Trophoblast cell (in vitro differentiated cells and primary cell): ENCODE measurements at regions not wholly inside any gene's neighbourhood (a gene's known extent, or its start where the extent isn't known, plus 50 kb on each side); places are given as distances from the start of the nearest gene placed in this dataset.

Source experiments
- DNase-seq, 2 donors: peaks; one replicate each; pipeline ENCODE4 v3.0.0-alpha.2; 2016
- H2AFZ ChIP-seq: 2 replicates; pipeline ENCODE4 v1.6.1; 2013; ENCODE audit warnings: low read length, moderate library complexity, mild to moderate bottlenecking; ENCODE audit not compliant: insufficient read depth, poor library complexity
- H2AK5ac ChIP-seq: 2 replicates; pipeline ENCODE4 v1.6.1; 2013; ENCODE audit warnings: mild to moderate bottlenecking, low read length
- H2BK120ac ChIP-seq: 2 replicates; pipeline ENCODE4 v1.6.1; 2013; ENCODE audit warnings: low read length, mild to moderate bottlenecking, moderate library complexity; ENCODE audit not compliant: insufficient read depth, poor library complexity
- H2BK12ac ChIP-seq: 2 replicates; pipeline ENCODE4 v1.6.1; 2013; ENCODE audit warnings: mild to moderate bottlenecking, low read length, moderate library complexity
- H2BK5ac ChIP-seq: 2 replicates; pipeline ENCODE4 v1.6.1; 2013; ENCODE audit warnings: low read length, low read depth, moderate library complexity, mild to moderate bottlenecking; ENCODE audit not compliant: poor library complexity
- H3K14ac ChIP-seq: 2 replicates; pipeline ENCODE4 v1.6.1; 2013; ENCODE audit warnings: mild to moderate bottlenecking, low read length
- H3K18ac ChIP-seq: 2 replicates; pipeline ENCODE4 v1.6.1; 2013; ENCODE audit warnings: mild to moderate bottlenecking, low read length
- H3K23ac ChIP-seq: 2 replicates; pipeline ENCODE4 v1.6.1; 2013; ENCODE audit warnings: low read length
- H3K27ac ChIP-seq: 2 replicates; pipeline ENCODE4 v1.5.1; 2013; ENCODE audit warnings: low read depth, mild to moderate bottlenecking, inconsistent platforms, low read length, moderate library complexity
- H3K27me3 ChIP-seq: 2 replicates; pipeline ENCODE4 v1.6.1; 2013; ENCODE audit warnings: inconsistent platforms, mild to moderate bottlenecking, low read length, moderate library complexity; ENCODE audit not compliant: insufficient read depth
- H3K36me3 ChIP-seq, 2 experiments: 1 replicate in 1 of 2; 2 replicates in 1 of 2; pipeline ENCODE4 v1.6.1; 2013; ENCODE audit warnings: low read length in 2 of 2, mild to moderate bottlenecking in 2 of 2, moderate library complexity in 1 of 2; ENCODE audit not compliant: insufficient read depth in 2 of 2, control insufficient read depth in 1 of 2
- H3K4ac ChIP-seq: 2 replicates; pipeline ENCODE4 v1.6.1; 2013; ENCODE audit warnings: low read depth, mild to moderate bottlenecking, low read length, moderate library complexity
- H3K4me1 ChIP-seq, 2 experiments: 1 replicate in 1 of 2; 2 replicates in 1 of 2; pipeline ENCODE4 v1.6.1; 2013; ENCODE audit warnings: low read length in 2 of 2, mild to moderate bottlenecking in 2 of 2, moderate library complexity in 1 of 2; ENCODE audit not compliant: insufficient read depth in 2 of 2, control insufficient read depth in 1 of 2
- H3K4me2 ChIP-seq: 2 replicates; pipeline ENCODE4 v1.6.1; 2013; ENCODE audit warnings: inconsistent platforms, mild to moderate bottlenecking, low read length, moderate library complexity
- H3K4me3 ChIP-seq: 2 replicates; pipeline ENCODE4 v1.5.1; 2013; ENCODE audit warnings: mild to moderate bottlenecking, low read depth, low read length, inconsistent platforms
- H3K79me1 ChIP-seq: one replicate; pipeline ENCODE4 v1.6.1; 2013; ENCODE audit warnings: low read length
- H3K79me2 ChIP-seq: 2 replicates; pipeline ENCODE4 v1.6.1; 2013; ENCODE audit warnings: low read length, mild to moderate bottlenecking; ENCODE audit not compliant: control insufficient read depth, insufficient read depth, poor library complexity
- H3K9ac ChIP-seq: 2 replicates; pipeline ENCODE4 v1.6.1; 2013; ENCODE audit warnings: mild to moderate bottlenecking, low read length
- H3K9me3 ChIP-seq: 2 replicates; pipeline ENCODE4 v1.6.1; 2013; ENCODE audit warnings: low read depth, mild to moderate bottlenecking, control low read depth, inconsistent platforms, low read length; ENCODE audit not compliant: insufficient read depth
- H4K12ac ChIP-seq: 2 replicates; pipeline ENCODE4 v1.6.1; 2013; ENCODE audit warnings: low read depth, mild to moderate bottlenecking, low read length, moderate library complexity
- H4K8ac ChIP-seq: 2 replicates; pipeline ENCODE4 v1.6.1; 2013; ENCODE audit warnings: low read depth, mild to moderate bottlenecking, low read length, moderate library complexity
- H4K91ac ChIP-seq: one replicate; pipeline ENCODE4 v1.6.1; 2013; ENCODE audit warnings: low read depth, mild to moderate bottlenecking, low read length, moderate library complexity
- WGBS: extraction: QIAGEN DNeasy Blood & Tissue Kit; methylation state at CpG from one replicate; pipeline ENCODE4 v1.1.7; 2013; ENCODE audit warnings: missing lambda C conversion rate; ENCODE audit not compliant: insufficient read length, insufficient coverage; ENCODE audit errors: extremely low coverage; 5-methylcytosine and 5-hydroxymethylcytosine counted together

GRCh38 chr10:110401401-110402076 lies 96.2 kb upstream of the DUSP5 start:
- Histone ChIP-seq H2BK120ac (no peak overlapping the region), H3K27ac (no peak overlapping the region), H3K4me3 (no peak overlapping the region), H3K79me1 (peaks cover 26% of the 10 kb centered on the region), H3K18ac (no peak overlapping the region), H3K4ac (no peak overlapping the region), H4K12ac (no peak overlapping the region), H3K14ac (no peak overlapping the region), H3K23ac (no peak overlapping the region), H2AFZ (no peak overlapping the region), H3K4me2 (no peak overlapping the region), H3K79me2 (peaks cover 1% of the 10 kb centered on the region), H3K36me3 (no peaks in the 10 kb centered on the region), H2AK5ac (no peak overlapping the region), H2BK5ac (no peak overlapping the region), H2BK12ac (no peak overlapping the region), H3K4me1 (peaks cover 18 to 19% of the 10 kb centered on the region in 2 experiments), H3K9ac (no peak overlapping the region), H3K27me3 (no peaks in the 10 kb centered on the region), H3K9me3 (peaks cover 2% of the 10 kb centered on the region), H4K91ac (peak overlapping the region; percentile 7), H4K8ac (peak overlapping the region; percentile 37)
- WGBS = no CpG with 5 or more reads among the region's 3 CpGs
- DNase-seq = no peak

- H2BK120ac ChIP-seq = no peak overlapping the region
- peaks cover 30% of the 10 kb centered on the region for H3K79me1 ChIP-seq
- no peak overlapping the region for H3K23ac ChIP-seq
- H3K9ac ChIP-seq = no peak overlapping the region
- H3K27me3 ChIP-seq = no peaks in the 10 kb centered on the region
- no peak overlapping the region for H3K18ac ChIP-seq
- H4K91ac ChIP-seq = peak overlapping the region; percentile 20
- no CpG with 5 or more reads among the region's 8 CpGs for WGBS
- peaks cover 18 to 19% of the 10 kb centered on the region in 2 experiments for H3K4me1 ChIP-seq
- no peak overlapping the region for H3K4ac ChIP-seq
- H3K9me3 ChIP-seq = peaks cover 2% of the 10 kb centered on the region
- no peak for DNase-seq
- H2AK5ac ChIP-seq = peak overlapping the region; percentile 20
- no peak overlapping the region for H3K14ac ChIP-seq
- H3K79me2 ChIP-seq = peaks cover 1% of the 10 kb centered on the region
- no peak overlapping the region for H2AFZ ChIP-seq
- H3K36me3 ChIP-seq = no peaks in the 10 kb centered on the region
- H3K4me2 ChIP-seq = no peak overlapping the region
- H2BK12ac ChIP-seq = peak overlapping the region; percentile 69
- no peak overlapping the region for H2BK5ac ChIP-seq
- no peak overlapping the region for H3K4me3 ChIP-seq
- H4K12ac ChIP-seq = no peak overlapping the region
- H3K27ac ChIP-seq = no peak overlapping the region
- H4K8ac ChIP-seq = no peak overlapping the region
Measured at GRCh38 chr10:110402077-110402416, 95.7 kb upstream of the DUSP5 start.

- Histone ChIP-seq H3K14ac (no peak overlapping the region), H4K8ac (no peak overlapping the region), H3K9ac (no peak overlapping the region), H3K36me3 (no peaks in the 10 kb centered on the region), H3K18ac (no peak overlapping the region), H2BK12ac (peak overlapping the region; percentile 55), H4K91ac (peak overlapping the region; percentile 30), H2AFZ (no peak overlapping the region), H3K79me2 (peaks cover 3% of the 10 kb centered on the region), H3K4me2 (no peak overlapping the region), H3K9me3 (peaks cover 2% of the 10 kb centered on the region), H3K27ac (no peak overlapping the region), H3K27me3 (no peaks in the 10 kb centered on the region), H3K4me3 (no peak overlapping the region), H2BK5ac (no peak overlapping the region), H3K23ac (no peak overlapping the region), H3K4me1 (peaks cover 26 to 29% of the 10 kb centered on the region in 2 experiments), H2AK5ac (no peak overlapping the region), H3K79me1 (peaks cover 37% of the 10 kb centered on the region), H3K4ac (no peak overlapping the region), H4K12ac (no peak overlapping the region), H2BK120ac (peak overlapping the region; percentile 30)
- WGBS = no CpG with 5 or more reads among the region's 9 CpGs
- peak; percentile 41 to 54 for DNase-seq
Measured at GRCh38 chr10:110403593-110403992, 94.1 kb upstream of the DUSP5 start.

GRCh38 chr10:110404413-110404812 lies 93.3 kb upstream of the DUSP5 start:
- Histone ChIP-seq H3K4me2 (no peak overlapping the region), H2AFZ (no peak overlapping the region), H4K91ac (peak overlapping the region; percentile 96), H3K14ac (peak overlapping the region; percentile 33), H3K9ac (no peak overlapping the region), H2BK5ac (peak overlapping the region; percentile 70), H3K27ac (peak overlapping the region; percentile 57), H3K79me1 (peaks cover 43% of the 10 kb centered on the region), H3K4me3 (no peak overlapping the region), H3K36me3 (no peaks in the 10 kb centered on the region), H3K79me2 (peaks cover 3% of the 10 kb centered on the region), H4K8ac (peak overlapping the region; percentile 44), H3K27me3 (no peaks in the 10 kb centered on the region), H3K4me1 (peaks cover 26% of the 10 kb centered on the region in 2 experiments), H2BK120ac (peak overlapping the region; percentile 23), H4K12ac (no peak overlapping the region), H2BK12ac (peak overlapping the region; percentile 19), H3K18ac (peak overlapping the region; percentile 59), H3K9me3 (peaks cover 2% of the 10 kb centered on the region), H3K4ac (peak overlapping the region; percentile 44), H2AK5ac (peak overlapping the region; percentile 80), H3K23ac (no peak overlapping the region)
- no CpG with 5 or more reads among the region's 4 CpGs for WGBS
- DNase-seq = peak in 1 of 2 donors; percentile 41
